GM23248 (cell line): ENCODE measurements at regions not wholly inside any gene's neighbourhood (a gene's known extent, or its start where the extent isn't known, plus 50 kb on each side); places are given as distances from the start of the nearest gene placed in this dataset.

Experiments used
- EZH2 ChIP-seq: fragments of 200-600 bp; sonication (generic); IDR thresholded peaks from 2 replicates; pipeline ENCODE4 v1.6.1; 2018; ENCODE audit warnings: antibody characterized with exemption, mild to moderate bottlenecking; ENCODE audit not compliant: insufficient read depth, poor library complexity, severe bottlenecking
- EZH2phosphoT487 ChIP-seq: fragments of 200-600 bp; sonication (generic); IDR thresholded peaks from 2 replicates; pipeline ENCODE4 v1.6.1; 2018; ENCODE audit warnings: antibody characterized with exemption, moderate library complexity, mild to moderate bottlenecking, low read depth; ENCODE audit not compliant: insufficient read depth

- TF ChIP-seq EZH2phosphoT487 (no peak), EZH2 (no peak)
Observed at GRCh38 chr7:66518151-66518691, 110.5 kb upstream of the KCTD7 start.
